Activated CD4-positive, alpha-beta T cell treated with anti-CD3 and anti-CD28 coated beads, Interleukin-2, amount 10 ng/mL, durations not matched to agents 7 days and 5 days (primary cell): ENCODE measurements at regions not wholly inside any gene's neighbourhood (a gene's known extent, or its start where the extent isn't known, plus 50 kb on each side); places are given as distances from the start of the nearest gene placed in this dataset.

Source experiments
- CTCF ChIA-PET: fragments of 350-600 bp; sonication (Branson Sonifier 250); formaldehyde crosslinking; loops from one replicate; lab custom pipeline; 2021; ENCODE audit warnings: antibody characterized with exemption; lab: Charles Lee
- POLR2A ChIA-PET: fragments of 350-600 bp; sonication (Branson Sonifier 250); formaldehyde crosslinking; loops from one replicate; lab custom pipeline; 2021; ENCODE audit warnings: antibody characterized with exemption; lab: Charles Lee
- DNase-seq: peaks from one replicate; pipeline ENCODE4 v3.0.0-alpha.2; 2020
- H3K27ac Mint-ChIP-seq: one replicate; pipeline ENCODE4 v1.8.0; 2021; ENCODE audit warnings: mild to moderate bottlenecking, moderate library complexity, mixed read lengths
- H3K27me3 Mint-ChIP-seq: one replicate; pipeline ENCODE4 v1.8.0; 2021; ENCODE audit warnings: mixed read lengths
- H3K36me3 Mint-ChIP-seq: one replicate; pipeline ENCODE4 v1.8.0; 2021; ENCODE audit warnings: low read depth, mixed read lengths
- H3K4me1 Mint-ChIP-seq: one replicate; pipeline ENCODE4 v1.8.0; 2021; ENCODE audit warnings: mixed read lengths
- H3K4me3 Mint-ChIP-seq: one replicate; pipeline ENCODE4 v1.8.0; 2021; ENCODE audit warnings: mild to moderate bottlenecking, moderate library complexity, mixed read lengths
- H3K9me3 Mint-ChIP-seq: one replicate; pipeline ENCODE4 v1.8.0; 2021; ENCODE audit warnings: mixed read lengths

DNA sequence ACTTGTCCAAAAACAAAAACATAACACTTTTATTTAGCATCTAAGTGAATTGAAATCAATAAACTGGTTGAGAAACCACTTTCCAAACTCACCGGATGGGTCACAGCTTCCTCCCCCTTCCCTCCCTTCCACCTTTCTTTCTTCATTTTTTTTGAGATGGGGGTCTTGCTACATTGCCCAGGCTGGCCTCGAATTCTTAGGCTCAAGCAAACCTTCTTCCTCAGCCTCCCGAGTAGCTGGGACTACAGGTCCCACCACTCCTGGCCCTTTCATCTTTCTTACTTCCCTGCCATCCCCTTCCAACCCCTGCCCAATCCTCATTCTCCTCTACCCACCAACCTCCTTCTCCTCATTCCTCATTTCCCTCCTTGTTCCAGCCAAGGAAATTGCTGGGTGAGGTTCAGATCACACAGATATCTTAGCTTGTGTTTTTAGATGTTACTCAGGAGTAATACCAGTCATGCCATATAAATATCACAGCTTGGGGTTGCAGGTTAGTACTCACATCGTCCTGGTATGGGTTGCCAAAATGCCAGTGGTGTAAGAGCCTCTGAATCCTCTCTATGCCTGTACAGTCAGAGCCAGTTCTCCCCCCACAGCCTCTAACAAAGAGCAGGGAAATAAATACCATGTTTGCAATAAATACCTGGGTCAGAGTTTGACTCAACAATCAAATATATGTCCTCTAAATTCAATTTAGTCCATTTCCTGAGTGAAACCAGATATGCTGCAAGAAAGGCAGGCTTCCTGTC, 132.7 kb upstream of the NDUFV2 start:
- CTCF ChIA-PET = no interaction called here
- POLR2A ChIA-PET = no interaction called here
- no peak for DNase-seq
- no peak overlapping the region for H3K27ac Mint-ChIP-seq
- no peaks in the 10 kb centered on the region for H3K36me3 Mint-ChIP-seq
- H3K4me1 Mint-ChIP-seq = no peaks in the 10 kb centered on the region
- peaks cover 2% of the 10 kb centered on the region for H3K27me3 Mint-ChIP-seq
- H3K4me3 Mint-ChIP-seq = no peak overlapping the region
- no peaks in the 10 kb centered on the region for H3K9me3 Mint-ChIP-seq

DNA sequence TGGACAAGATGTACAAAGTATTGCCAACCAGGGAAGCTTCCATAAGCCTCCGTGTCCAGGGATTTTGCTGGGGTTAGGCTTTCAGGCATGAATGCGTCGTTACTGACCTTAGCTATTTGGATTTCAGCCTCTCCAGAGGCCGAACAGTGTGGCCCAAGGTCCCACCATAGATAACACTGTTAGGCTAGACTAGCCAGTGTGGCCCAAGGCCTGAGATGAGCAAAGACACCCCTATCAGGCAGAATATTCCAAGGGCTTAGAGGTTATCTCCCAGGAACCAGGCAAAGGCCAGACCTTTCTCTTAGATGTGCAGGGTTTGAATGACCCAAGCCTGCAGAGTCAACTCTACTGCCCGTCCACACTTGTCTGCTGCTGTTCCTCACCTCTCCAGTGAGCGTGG, 131.7 kb upstream of the NDUFV2 start:
- DNase-seq = no peak
- CTCF ChIA-PET = no interaction called here
- Mint-ChIP-seq H3K36me3 (no peaks in the 10 kb centered on the region), H3K27me3 (peaks cover 2% of the 10 kb centered on the region), H3K27ac (no peak overlapping the region), H3K9me3 (no peaks in the 10 kb centered on the region), H3K4me3 (no peak overlapping the region), H3K4me1 (no peaks in the 10 kb centered on the region)
- POLR2A ChIA-PET = no interaction called here

- no peak for DNase-seq
- peaks cover 2% of the 10 kb centered on the region for H3K27me3 Mint-ChIP-seq
- H3K9me3 Mint-ChIP-seq = no peaks in the 10 kb centered on the region
- H3K4me3 Mint-ChIP-seq = no peak overlapping the region
- POLR2A ChIA-PET = no interaction called here
- CTCF ChIA-PET = no interaction called here
- H3K36me3 Mint-ChIP-seq = no peaks in the 10 kb centered on the region
- H3K4me1 Mint-ChIP-seq = no peaks in the 10 kb centered on the region
- H3K27ac Mint-ChIP-seq = no peak overlapping the region
Measured at GRCh38 chr18:8972116-8972515, 130.4 kb upstream of the NDUFV2 start.

GRCh38 chr18:8974279-8974678, 128.2 kb upstream of the NDUFV2 start:
- DNase-seq = no peak
- no peak overlapping the region for H3K4me3 Mint-ChIP-seq
- H3K27ac Mint-ChIP-seq = no peak overlapping the region
- no peaks in the 10 kb centered on the region for H3K4me1 Mint-ChIP-seq
- no peaks in the 10 kb centered on the region for H3K36me3 Mint-ChIP-seq
- CTCF ChIA-PET = no interaction called here
- POLR2A ChIA-PET = no interaction called here
- H3K9me3 Mint-ChIP-seq = no peaks in the 10 kb centered on the region
- H3K27me3 Mint-ChIP-seq = peaks cover 2% of the 10 kb centered on the region

DNA sequence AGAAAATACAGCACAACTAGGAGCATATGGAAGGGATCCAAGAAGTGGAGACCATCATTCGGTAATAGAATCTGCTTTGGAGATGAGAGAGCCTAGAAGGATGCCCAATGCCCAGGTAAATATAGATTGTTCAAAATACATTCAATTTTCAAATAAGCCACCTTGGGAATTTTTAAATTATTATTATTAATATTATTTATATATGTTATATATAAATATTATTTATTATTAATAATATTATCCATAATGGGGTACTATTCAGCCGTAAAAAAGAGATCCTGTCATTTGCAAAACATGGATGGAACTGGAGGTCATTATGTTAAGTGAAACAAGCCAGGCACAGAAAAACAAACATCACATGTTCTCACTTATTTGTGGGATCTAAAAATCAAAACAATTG, 127.8 kb upstream of the NDUFV2 start:
- ChIA-PET CTCF (no interaction called here), POLR2A (no interaction called here)
- H3K27me3 Mint-ChIP-seq = peaks cover 2% of the 10 kb centered on the region
- H3K4me1 Mint-ChIP-seq = no peaks in the 10 kb centered on the region
- no peaks in the 10 kb centered on the region for H3K36me3 Mint-ChIP-seq
- no peak overlapping the region for H3K4me3 Mint-ChIP-seq
- DNase-seq = no peak
- H3K9me3 Mint-ChIP-seq = no peaks in the 10 kb centered on the region
- no peak overlapping the region for H3K27ac Mint-ChIP-seq

DNA sequence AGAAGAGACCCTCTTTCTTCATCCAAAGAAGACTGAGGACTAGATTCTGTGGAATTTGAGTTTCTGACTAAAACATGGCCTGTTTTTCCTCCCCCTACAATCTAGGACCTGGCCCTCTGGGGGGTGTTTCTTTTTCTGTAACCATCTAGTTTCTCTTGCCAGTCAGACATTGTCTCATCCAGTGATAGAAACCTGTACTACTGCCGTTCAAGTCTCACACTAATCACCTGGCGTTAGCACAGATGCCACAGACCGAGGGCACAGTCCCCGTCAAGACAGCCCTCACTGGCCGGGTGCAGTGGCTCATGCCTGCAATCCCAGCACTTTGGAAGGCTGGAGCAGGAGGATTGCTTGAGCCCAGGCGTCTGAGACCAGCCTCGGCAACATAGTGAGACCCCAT, 126.9 kb upstream of the NDUFV2 start:
- no peak overlapping the region for H3K4me3 Mint-ChIP-seq
- POLR2A ChIA-PET = no interaction called here
- peaks cover 2% of the 10 kb centered on the region for H3K27me3 Mint-ChIP-seq
- no peak overlapping the region for H3K27ac Mint-ChIP-seq
- CTCF ChIA-PET = no interaction called here
- DNase-seq = no peak
- no peaks in the 10 kb centered on the region for H3K36me3 Mint-ChIP-seq
- H3K4me1 Mint-ChIP-seq = no peaks in the 10 kb centered on the region
- H3K9me3 Mint-ChIP-seq = no peaks in the 10 kb centered on the region

DNA sequence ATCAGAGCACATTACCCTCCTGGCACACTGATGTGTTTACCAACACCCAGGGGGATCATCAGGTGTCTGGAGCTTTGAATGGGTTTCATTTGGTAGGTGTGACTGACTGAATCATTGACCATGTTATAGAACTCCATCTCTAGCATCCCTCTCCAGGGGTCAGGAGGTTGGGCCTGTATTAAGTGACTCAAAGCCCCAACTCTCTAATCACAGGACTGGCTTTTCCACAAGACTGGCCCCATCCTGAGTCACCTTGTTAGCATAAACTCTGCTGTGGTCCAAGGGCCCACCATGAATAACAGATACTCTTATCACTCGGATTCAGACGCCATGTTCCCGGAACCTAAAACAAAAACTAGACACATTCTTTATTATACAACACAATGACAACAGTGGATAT, 125.9 kb upstream of the NDUFV2 start:
- Mint-ChIP-seq H3K9me3 (no peaks in the 10 kb centered on the region), H3K4me3 (no peak overlapping the region), H3K4me1 (no peaks in the 10 kb centered on the region), H3K27ac (no peak overlapping the region), H3K27me3 (peaks cover 2% of the 10 kb centered on the region), H3K36me3 (no peaks in the 10 kb centered on the region)
- DNase-seq = no peak
- CTCF ChIA-PET = no interaction called here
- POLR2A ChIA-PET = no interaction called here

GRCh38 chr18:8977166-8977565, 125.3 kb upstream of the NDUFV2 start:
- Mint-ChIP-seq H3K4me1 (no peaks in the 10 kb centered on the region), H3K27ac (no peak overlapping the region), H3K4me3 (no peak overlapping the region), H3K36me3 (no peaks in the 10 kb centered on the region), H3K27me3 (peaks cover 2% of the 10 kb centered on the region), H3K9me3 (no peaks in the 10 kb centered on the region)
- CTCF ChIA-PET = no interaction called here
- DNase-seq = no peak
- POLR2A ChIA-PET = no interaction called here

- no peak overlapping the region for H3K27ac Mint-ChIP-seq
- POLR2A ChIA-PET = no interaction called here
- H3K27me3 Mint-ChIP-seq = peaks cover 2% of the 10 kb centered on the region
- H3K4me1 Mint-ChIP-seq = no peaks in the 10 kb centered on the region
- H3K4me3 Mint-ChIP-seq = no peak overlapping the region
- CTCF ChIA-PET = no interaction called here
- H3K36me3 Mint-ChIP-seq = no peaks in the 10 kb centered on the region
- DNase-seq = no peak
- H3K9me3 Mint-ChIP-seq = no peaks in the 10 kb centered on the region
Measured at GRCh38 chr18:8977701-8978100, 124.8 kb upstream of the NDUFV2 start.

- no peaks in the 10 kb centered on the region for H3K9me3 Mint-ChIP-seq
- no peak for DNase-seq
- no peaks in the 10 kb centered on the region for H3K36me3 Mint-ChIP-seq
- no peak overlapping the region for H3K27ac Mint-ChIP-seq
- POLR2A ChIA-PET = no interaction called here
- CTCF ChIA-PET = interaction anchor here (1.8 to 2.4 kb wide), 2 partner anchors 9 to 11 kb away, joined by 5 to 11 read pairs; no protein-coding TSS in a partner anchor
- H3K27me3 Mint-ChIP-seq = peaks cover 2% of the 10 kb centered on the region
- no peak overlapping the region for H3K4me3 Mint-ChIP-seq
- H3K4me1 Mint-ChIP-seq = no peaks in the 10 kb centered on the region
Measured at GRCh38 chr18:8978394-8978793, 124.1 kb upstream of the NDUFV2 start.

GRCh38 chr18:8979258-8979988, 123.1 kb upstream of the NDUFV2 start:
- Mint-ChIP-seq H3K9me3 (no peaks in the 10 kb centered on the region), H3K27me3 (peaks cover 2% of the 10 kb centered on the region), H3K4me3 (no peak overlapping the region), H3K4me1 (no peaks in the 10 kb centered on the region), H3K27ac (no peak overlapping the region), H3K36me3 (no peaks in the 10 kb centered on the region)
- no peak for DNase-seq
- ChIA-PET CTCF (interaction anchor here (1.8 to 2.4 kb wide), 2 partner anchors 8 to 10 kb away, joined by 5 to 11 read pairs; no protein-coding TSS in a partner anchor), POLR2A (no interaction called here)

DNA sequence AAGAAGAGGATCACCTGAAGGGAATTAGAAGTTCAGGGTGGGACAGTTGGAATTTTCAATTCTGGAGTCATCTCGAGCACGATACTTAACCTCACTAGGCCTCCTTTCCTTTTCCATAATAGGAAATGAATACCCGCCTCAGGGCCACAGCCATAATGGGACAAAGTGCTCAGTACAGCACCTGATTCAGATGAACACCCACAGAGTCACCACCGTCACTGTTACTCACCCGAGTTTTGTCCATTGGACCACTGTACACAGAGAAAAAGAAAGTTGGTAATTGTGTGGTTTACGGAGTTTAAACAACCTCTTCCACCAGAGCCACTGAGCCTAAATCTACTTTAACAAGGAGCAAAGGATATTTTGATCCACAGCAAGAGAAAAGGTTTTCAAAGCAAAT, 122.0 kb upstream of the NDUFV2 start:
- Mint-ChIP-seq H3K36me3 (no peaks in the 10 kb centered on the region), H3K4me3 (no peak overlapping the region), H3K4me1 (no peaks in the 10 kb centered on the region), H3K27me3 (peaks cover 2% of the 10 kb centered on the region), H3K27ac (no peak overlapping the region), H3K9me3 (no peaks in the 10 kb centered on the region)
- CTCF ChIA-PET = interaction anchor here (1.8 to 2.4 kb wide), 2 partner anchors 7 to 9 kb away, joined by 5 to 11 read pairs; no protein-coding TSS in a partner anchor
- POLR2A ChIA-PET = no interaction called here
- DNase-seq = no peak

- no peak overlapping the region for H3K4me3 Mint-ChIP-seq
- H3K4me1 Mint-ChIP-seq = no peaks in the 10 kb centered on the region
- H3K27me3 Mint-ChIP-seq = peaks cover 2% of the 10 kb centered on the region
- CTCF ChIA-PET = no interaction called here
- POLR2A ChIA-PET = no interaction called here
- no peaks in the 10 kb centered on the region for H3K36me3 Mint-ChIP-seq
- H3K9me3 Mint-ChIP-seq = no peaks in the 10 kb centered on the region
- H3K27ac Mint-ChIP-seq = no peak overlapping the region
- no peak for DNase-seq
Measured at GRCh38 chr18:8980918-8981317, 121.6 kb upstream of the NDUFV2 start.
